HG03139 (cell line): ENCODE measurements at regions not wholly inside any gene's neighbourhood (a gene's known extent, or its start where the extent isn't known, plus 50 kb on each side); places are given as distances from the start of the nearest gene placed in this dataset.
"Not testable (repeated sequence)": the region's sequence is repeated elsewhere in the genome, so short reads cannot be mapped to it uniquely, and the experiment has no call there.

Experiments used
- ATAC-seq: cut with Tn5 transposase; IDR thresholded peaks from one replicate; pipeline ENCODE4 v1.9.1; 2021; ENCODE audit not compliant: unreplicated experiment

DNA sequence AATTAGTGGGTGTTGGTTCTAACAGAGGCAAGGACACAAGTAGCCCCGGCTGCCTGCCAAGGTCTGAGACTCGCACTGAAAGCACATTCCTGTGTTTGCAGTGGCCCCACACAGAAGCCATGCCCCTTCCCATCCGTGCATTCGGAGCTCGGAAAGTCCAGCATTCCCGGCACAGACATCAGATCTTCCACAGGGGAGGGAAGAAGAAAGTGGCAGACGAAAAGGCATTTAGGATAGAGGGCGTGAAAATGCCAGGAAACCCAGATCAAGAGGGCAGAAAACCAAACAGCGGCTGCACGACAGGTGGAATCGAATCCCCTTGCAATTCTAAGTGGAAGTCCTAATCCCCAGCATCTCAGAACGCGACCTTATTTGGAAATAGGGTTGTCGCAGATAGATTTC, 105.5 kb upstream of the ASB18 start:
- ATAC-seq, result no peak

DNA sequence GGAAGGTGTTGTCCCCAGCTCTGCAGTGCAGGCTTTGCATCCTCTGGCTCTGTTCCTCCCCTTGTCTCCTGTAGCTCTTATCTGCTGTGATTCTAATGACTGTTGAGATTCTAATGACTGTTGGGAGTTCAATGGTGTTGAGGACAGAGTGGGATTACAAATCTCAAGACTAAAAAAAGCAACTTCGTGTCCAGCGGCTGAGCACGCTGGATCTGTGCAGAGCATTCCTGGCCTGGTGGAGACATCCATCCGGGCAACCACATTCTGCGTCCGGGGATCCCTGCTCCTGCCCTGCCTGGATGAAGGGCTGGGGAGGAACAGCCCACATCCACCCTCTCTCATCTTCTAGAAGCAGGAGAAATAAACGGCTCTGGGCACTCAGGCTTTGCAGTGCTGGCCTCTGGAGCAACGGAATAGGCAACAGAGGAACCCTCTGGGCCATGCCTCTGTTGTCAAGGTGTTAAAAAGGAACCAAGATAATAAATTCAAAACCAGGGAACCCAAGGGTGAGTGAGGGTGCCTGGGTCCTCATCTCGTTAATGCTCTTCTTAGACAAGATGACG, 106.7 kb upstream of the ASB18 start:
- no peak for ATAC-seq

GRCh38 chr2:236375973-236376476, 111.8 kb upstream of the ASB18 start:
- no peak for ATAC-seq

DNA sequence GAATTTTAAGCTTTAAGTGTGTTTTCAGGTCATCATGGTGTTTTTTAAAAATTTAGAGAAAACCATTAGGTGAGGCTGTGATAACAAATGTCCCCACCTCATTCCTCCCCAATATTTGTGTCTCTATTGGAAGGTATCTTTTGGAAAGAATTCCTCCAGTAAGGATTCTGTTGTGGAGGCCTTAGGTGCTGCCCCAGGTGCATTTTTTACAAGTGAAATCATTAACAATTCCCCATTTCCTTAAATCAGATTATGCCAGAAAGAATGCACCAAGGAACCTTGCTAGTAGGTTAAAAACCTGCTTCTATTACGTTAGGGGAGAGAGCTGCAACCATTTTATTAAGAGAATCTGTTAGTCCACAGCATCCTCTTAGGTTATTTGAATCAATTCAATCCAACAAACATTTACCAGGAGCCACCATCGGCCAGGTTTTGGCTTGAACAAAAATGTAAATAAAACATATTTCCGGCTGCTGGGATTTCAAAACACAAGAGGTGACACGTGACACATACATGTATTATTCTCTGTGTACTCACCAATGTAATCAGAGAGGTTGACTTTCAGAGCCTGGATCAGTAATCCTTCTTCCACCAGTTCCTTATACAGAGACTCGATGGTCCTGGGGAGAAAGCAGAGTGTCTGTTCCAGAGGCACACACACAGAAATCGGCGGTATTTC, 112.5 kb upstream of the ASB18 start:
- no peak for ATAC-seq

DNA sequence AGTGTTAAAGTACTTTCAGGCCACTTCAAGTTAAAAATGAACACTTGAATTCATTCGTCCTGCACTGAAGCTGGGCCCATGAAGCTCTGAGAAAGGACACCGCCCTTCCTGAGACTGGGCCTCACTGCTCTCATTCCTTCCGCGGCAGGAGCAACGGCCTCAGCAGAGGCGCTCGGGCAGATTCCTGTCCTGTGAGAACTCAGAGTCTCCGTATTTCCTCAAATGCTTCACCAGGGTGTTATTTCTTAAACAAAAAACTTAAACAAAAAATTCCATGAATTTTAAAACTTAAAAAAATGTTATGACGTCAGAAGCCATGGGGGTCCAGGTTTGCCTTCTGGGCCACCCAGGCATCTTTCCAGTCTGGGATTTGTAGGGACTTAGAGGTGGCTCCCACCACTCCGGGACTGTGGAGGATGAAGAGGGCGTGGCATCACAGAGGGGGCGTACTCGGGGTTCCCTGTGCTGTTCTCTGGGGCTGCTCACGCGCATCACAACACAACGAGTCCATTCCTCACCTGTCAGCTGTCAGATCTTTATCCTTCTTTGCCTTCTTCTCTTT, 115.9 kb upstream of the ASB18 start:
- no peak for ATAC-seq

DNA sequence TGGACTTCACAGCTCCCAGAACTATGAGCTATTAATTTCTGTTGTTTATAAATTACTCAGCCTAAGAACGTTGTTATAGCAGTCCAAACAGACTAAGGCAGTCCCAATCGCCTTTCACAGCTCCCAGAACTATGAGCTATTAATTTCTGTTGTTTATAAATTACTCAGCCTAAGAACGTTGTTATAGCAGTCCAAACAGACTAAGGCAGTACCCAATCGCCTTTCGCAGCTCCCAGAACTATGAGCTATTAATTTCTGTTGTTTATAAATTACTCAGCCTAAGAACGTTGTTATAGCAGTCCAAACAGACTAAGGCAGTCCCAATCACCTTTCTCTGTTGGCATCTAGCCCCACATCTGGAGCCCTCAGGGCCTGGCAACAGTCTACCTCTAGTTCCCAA, 117.0 kb upstream of the ASB18 start:
- ATAC-seq, result not testable (repeated sequence)

- not testable (repeated sequence) for ATAC-seq
Measured at GRCh38 chr2:236389284-236390216, 125.3 kb upstream of the ASB18 start.

GRCh38 chr2:236393101-236393500, 128.9 kb upstream of the ASB18 start:
- ATAC-seq, result no peak

- ATAC-seq, result no peak
Measured at GRCh38 chr2:236393581-236393980, 129.4 kb upstream of the ASB18 start.

DNA sequence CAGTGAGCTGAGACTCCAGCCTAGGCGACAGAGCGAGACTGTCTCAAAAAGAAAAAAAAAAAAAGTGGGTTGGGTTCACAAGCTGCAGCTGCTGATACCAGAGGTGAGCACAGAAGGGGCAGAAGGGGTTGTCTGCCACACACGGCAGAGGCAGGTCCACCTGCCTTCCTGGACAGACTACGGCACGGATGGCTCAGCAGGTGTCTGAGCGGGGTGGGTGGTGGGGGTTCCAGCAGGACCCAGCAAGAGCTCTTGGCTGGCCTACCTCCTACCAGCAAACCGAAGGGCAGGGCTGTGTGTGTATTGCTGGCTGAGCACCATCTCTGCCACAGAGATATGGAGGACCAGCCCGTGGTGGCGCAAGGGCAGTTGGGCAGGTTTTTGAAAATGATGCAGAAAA, 130.4 kb upstream of the ASB18 start:
- ATAC-seq, result no peak

DNA sequence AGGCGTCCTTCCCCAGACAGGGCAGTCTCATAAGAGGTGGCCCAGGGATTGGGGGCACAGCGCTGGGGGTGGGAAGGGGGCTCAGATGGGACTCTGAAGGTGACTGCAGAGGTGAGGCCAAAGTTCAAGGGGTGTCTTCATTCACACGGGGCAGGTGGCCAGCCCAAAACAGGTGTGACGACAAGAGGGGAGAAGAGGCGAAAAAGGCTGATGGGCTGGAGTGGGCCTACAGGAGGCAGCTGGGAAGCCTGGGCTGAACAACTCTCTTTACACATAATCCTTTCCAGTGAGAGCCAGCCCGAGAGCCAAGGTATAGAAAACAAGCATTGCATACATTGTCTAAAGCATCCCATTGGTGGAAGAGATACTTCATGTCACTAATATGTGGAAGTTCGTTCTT, 130.9 kb upstream of the ASB18 start:
- no peak for ATAC-seq

GRCh38 chr2:236396818-236397350, 132.7 kb upstream of the ASB18 start:
- ATAC-seq, result no peak

DNA sequence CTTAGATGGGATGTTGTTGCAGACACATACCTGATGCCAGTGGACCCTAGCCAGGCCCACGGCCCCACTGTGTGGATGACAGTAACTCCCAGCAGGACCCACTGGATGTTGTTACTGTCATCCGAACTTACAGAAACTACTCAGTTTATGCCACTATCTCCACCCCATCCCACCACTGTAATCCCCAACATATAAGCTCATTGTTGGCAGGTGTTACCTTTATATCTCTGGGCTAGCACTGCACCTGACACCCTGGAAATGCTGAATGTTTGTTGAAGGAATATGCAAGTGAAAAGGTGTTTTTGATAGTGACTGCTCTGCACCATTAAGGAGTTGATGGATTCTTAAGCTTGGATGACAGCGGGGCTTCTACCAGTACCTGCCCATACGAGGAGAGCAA, 133.5 kb upstream of the ASB18 start:
- no peak for ATAC-seq

- no peak for ATAC-seq
Measured at GRCh38 chr2:236399409-236399808, 135.2 kb upstream of the ASB18 start.

- ATAC-seq, result no peak
Measured at GRCh38 chr2:236400046-236400574, 135.9 kb upstream of the ASB18 start.

- ATAC-seq, result no peak
Measured at GRCh38 chr2:236400594-236401360, 136.6 kb upstream of the ASB18 start.

DNA sequence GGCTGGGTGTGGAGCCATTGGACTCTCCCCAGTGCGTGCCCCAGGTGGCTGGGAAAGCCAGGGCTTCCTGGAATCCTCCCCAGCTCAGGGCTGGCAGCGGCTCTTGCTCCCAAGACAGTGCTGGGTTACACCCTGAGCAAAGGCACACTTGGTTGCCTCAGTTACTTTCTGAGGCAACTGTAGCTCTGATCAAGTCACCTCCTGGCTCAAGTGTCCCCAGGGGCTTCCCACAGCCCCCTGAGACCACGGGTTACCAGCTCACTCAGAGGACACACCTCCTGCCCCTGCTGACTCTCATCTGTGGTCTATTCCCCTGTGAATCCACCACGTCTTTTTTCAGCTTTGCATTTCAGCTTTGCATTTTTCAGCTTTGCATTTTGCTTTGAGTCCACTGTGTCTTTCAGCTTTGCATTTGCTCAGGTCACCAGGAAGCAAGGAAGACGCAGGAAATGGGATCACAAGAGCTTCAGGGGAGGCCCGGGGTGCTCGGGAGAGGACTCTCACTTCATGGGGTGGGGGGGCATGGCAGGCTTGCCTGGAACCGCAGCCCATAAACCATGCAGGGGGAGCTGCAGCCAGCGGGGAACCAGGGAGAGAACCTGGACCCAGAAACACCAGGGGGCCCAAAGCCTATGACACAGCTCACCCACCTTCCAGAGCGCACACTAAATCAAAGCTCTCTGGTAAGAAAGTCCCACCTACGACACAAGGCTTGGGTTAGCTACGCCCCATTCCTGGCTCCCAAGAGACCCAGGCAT, 138.0 kb upstream of the ASB18 start:
- no peak for ATAC-seq

DNA sequence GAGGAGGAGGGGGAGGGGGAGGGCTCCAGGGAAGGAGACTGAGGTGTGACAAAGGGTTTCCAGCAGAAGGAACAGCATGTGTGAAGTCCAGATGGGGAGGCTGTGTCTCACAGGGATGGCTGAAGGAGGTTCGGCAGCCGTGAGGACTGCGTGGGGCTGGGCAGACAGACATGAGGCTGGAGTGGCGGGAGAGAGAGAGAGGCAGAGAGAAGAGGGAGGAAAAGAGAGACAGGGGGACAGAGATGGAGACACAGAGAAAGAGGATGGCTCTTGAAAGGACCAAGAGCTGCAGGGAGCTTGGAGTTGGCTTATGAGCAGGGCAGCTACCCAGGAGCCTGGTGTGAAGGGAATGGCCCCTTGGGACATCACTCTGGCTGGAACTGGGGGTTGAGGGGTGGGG, 138.9 kb upstream of the ASB18 start:
- ATAC-seq, result no peak

GRCh38 chr2:236403811-236404210, 139.6 kb upstream of the ASB18 start:
- no peak for ATAC-seq
